Esophagus squamous epithelium (tissue), 4 donors: ENCODE measurements at regions not wholly inside any gene's neighbourhood (a gene's known extent, or its start where the extent isn't known, plus 50 kb on each side); places are given as distances from the start of the nearest gene placed in this dataset.

Source experiments
- CTCF ChIP-seq, 6 experiments: fragments of 450-650 bp in 4 of 6; fragments of 200-600 bp in 2 of 6; sonication (generic) in 2 of 6; IDR thresholded peaks; one replicate each; pipeline ENCODE4 v1.5.1; 2016 to 2019; ENCODE audit warnings: antibody characterized with exemption in 6 of 6, mild to moderate bottlenecking in 4 of 6, moderate library complexity in 4 of 6
- POLR2A ChIP-seq, 4 donors: fragments of 450-650 bp; IDR thresholded peaks; one replicate each; pipeline ENCODE4 v1.6.1; 2017; ENCODE audit warnings: antibody characterized with exemption in 4 of 4, mild to moderate bottlenecking in 4 of 4, moderate library complexity in 3 of 4

DNA sequence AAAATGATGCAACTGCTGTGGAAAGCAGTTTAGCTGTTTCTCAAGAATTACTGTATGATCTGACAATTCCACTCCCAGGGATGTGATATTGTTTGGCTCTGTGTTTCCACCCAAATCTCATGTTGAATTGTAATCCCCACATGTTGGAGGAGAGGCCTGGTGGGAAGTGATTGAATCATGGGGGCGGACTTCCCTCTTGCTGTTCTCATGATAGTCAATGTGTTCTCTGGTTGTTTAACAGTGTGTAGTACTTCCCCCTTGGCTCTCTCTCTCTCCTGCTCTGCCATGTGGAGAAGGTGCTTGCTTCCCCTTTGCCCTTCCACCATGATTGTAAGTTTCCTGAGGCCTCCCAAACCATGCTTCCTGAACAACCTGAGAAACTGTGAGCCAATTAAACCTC is 93.4 kb upstream of the CPM start:
- TF ChIP-seq CTCF (IDR thresholded peaks at IDR 0.05) (no peak), POLR2A (IDR thresholded peaks at IDR 0.05) (no peak)
